Sigmoid colon (tissue), 6 donors: ENCODE measurements at regions not wholly inside any gene's neighbourhood (a gene's known extent, or its start where the extent isn't known, plus 50 kb on each side); places are given as distances from the start of the nearest gene placed in this dataset.

Experiments used
- DNase-seq: peaks from one replicate; pipeline ENCODE4 v3.0.0-alpha.2; 2019
- H3K27ac ChIP-seq, 4 donors: fragments of 200-600 bp; sonication (generic); one replicate each; pipeline ENCODE4 v1.5.1; 2016 to 2019; ENCODE audit warnings: mild to moderate bottlenecking in 1 of 4
- H3K27me3 ChIP-seq, 3 donors: fragments of 200-600 bp; sonication (generic); one replicate each; pipeline ENCODE4 v1.5.1; 2019; ENCODE audit warnings: mild to moderate bottlenecking in 1 of 3
- H3K36me3 ChIP-seq, 4 donors: fragments of 200-600 bp; sonication (generic); one replicate each; pipeline ENCODE4 v1.5.1; 2016 to 2019
- H3K4me1 ChIP-seq, 4 donors: fragments of 200-600 bp; sonication (generic); one replicate each; pipeline ENCODE4 v1.5.1; 2017 to 2019
- H3K4me3 ChIP-seq, 4 donors: fragments of 200-600 bp; sonication (generic); one replicate each; pipeline ENCODE4 v1.5.1; 2017 to 2019; ENCODE audit warnings: mild to moderate bottlenecking in 2 of 4, moderate library complexity in 1 of 4
- H3K9me3 ChIP-seq, 4 donors: fragments of 200-600 bp in 3 of 4; sonication (generic) in 3 of 4; one replicate each; pipeline versions ENCODE4 v1.5.1 to v1.6.1; 2013 to 2019
- CTCF ChIP-seq, 4 experiments: fragments of 450-650 bp in 3 of 4; fragments of 200-600 bp in 1 of 4; IDR thresholded peaks; one replicate each; pipeline ENCODE4 v1.5.1; 2016 to 2019; ENCODE audit warnings: antibody characterized with exemption in 4 of 4, mild to moderate bottlenecking in 3 of 4, moderate library complexity in 2 of 4
- EP300 ChIP-seq, 4 donors: sonication (generic); formaldehyde crosslinking; IDR thresholded peaks; one replicate each; pipeline ENCODE4 v1.6.1; 2017; ENCODE audit warnings: antibody characterized with exemption in 4 of 4
- POLR2A ChIP-seq, 2 donors: fragments of 450-650 bp; IDR thresholded peaks; one replicate each; pipeline ENCODE4 v1.6.1; 2016; ENCODE audit warnings: antibody characterized with exemption in 2 of 2, mild to moderate bottlenecking in 2 of 2, moderate library complexity in 2 of 2
- POLR2AphosphoS5 ChIP-seq, 4 donors: sonication (generic); formaldehyde crosslinking; IDR thresholded peaks; one replicate each; pipeline ENCODE4 v1.6.1; 2017; ENCODE audit warnings: antibody characterized with exemption in 4 of 4
- WGBS, 2 donors: extraction: QIAGEN DNeasy Blood & Tissue Kit; methylation state at CpG; one replicate each; pipeline ENCODE4 v1.1.7; 2013; 5-methylcytosine and 5-hydroxymethylcytosine counted together
- intact Hi-C: fragments of 100-400 bp; cut with DNase I; formaldehyde crosslinking; loops from one replicate; pipeline ENCODE4 v1.15.1; 2023
- donor health status: healthy with polysubstance abuse.
- donor health status: healthy.

- Histone ChIP-seq H3K27ac (no peak overlapping the region), H3K36me3 (no peaks in the 10 kb centered on the region), H3K9me3 (peaks cover 0 to 9% (median 0%) of the 10 kb centered on the region in 4 donors), H3K27me3 (peaks cover 0 to 7% (median 0%) of the 10 kb centered on the region in 3 donors), H3K4me3 (no peak overlapping the region), H3K4me1 (no peaks in the 10 kb centered on the region)
- 83 to 90% methylated on average over 11 of the region's 11 CpGs for WGBS, 2 donors
- no peak for DNase-seq
- intact Hi-C loops, result no loop called here
- TF ChIP-seq EP300 (IDR thresholded peaks at IDR 0.05) (no peak), POLR2AphosphoS5 (IDR thresholded peaks at IDR 0.05) (no peak), POLR2A (IDR thresholded peaks at IDR 0.05) (no peak), CTCF (IDR thresholded peaks at IDR 0.05) (no peak)
Measured at GRCh38 chr2:3951131-3951954, 248.0 kb downstream of the DCDC2C start.

GRCh38 chr2:3952866-3953516 is 249.6 kb downstream of the DCDC2C start:
- TF ChIP-seq CTCF (IDR thresholded peaks at IDR 0.05) (no peak), EP300 (IDR thresholded peaks at IDR 0.05) (no peak), POLR2A (IDR thresholded peaks at IDR 0.05) (no peak), POLR2AphosphoS5 (IDR thresholded peaks at IDR 0.05) (no peak)

GRCh38 chr2:3954261-3954660 is 250.9 kb downstream of the DCDC2C start:
- no peak for DNase-seq
- H3K4me1 ChIP-seq, result no peaks in the 10 kb centered on the region
- no peak for TF ChIP-seq EP300 (IDR thresholded peaks at IDR 0.05)
- no peak for TF ChIP-seq POLR2AphosphoS5 (IDR thresholded peaks at IDR 0.05)
- TF ChIP-seq POLR2A (IDR thresholded peaks at IDR 0.05), result no peak
- no peak for TF ChIP-seq CTCF (IDR thresholded peaks at IDR 0.05)
- no peaks in the 10 kb centered on the region for H3K36me3 ChIP-seq
- intact Hi-C loops, result no loop called here
- no peaks in the 10 kb centered on the region for H3K27me3 ChIP-seq
- peaks cover 0 to 9% (median 0%) of the 10 kb centered on the region in 4 donors for H3K9me3 ChIP-seq
- WGBS, 2 donors, result 75% methylated on average over 5 of the region's 5 CpGs
- H3K4me3 ChIP-seq, result no peak overlapping the region
- no peak overlapping the region for H3K27ac ChIP-seq

More at GRCh38 chr2:3952866-3953516, 249.6 kb downstream of the DCDC2C start:
- Histone ChIP-seq H3K27ac (no peak overlapping the region), H3K36me3 (no peaks in the 10 kb centered on the region), H3K4me1 (no peaks in the 10 kb centered on the region), H3K9me3 (peaks cover 0 to 9% (median 0%) of the 10 kb centered on the region in 4 donors), H3K4me3 (no peak overlapping the region), H3K27me3 (peaks cover 0 to 7% (median 0%) of the 10 kb centered on the region in 3 donors)
- no peak for DNase-seq
- WGBS, 2 donors, result 88 to 89% methylated on average over 12 of the region's 12 CpGs
- intact Hi-C loops, result no loop called here

GRCh38 chr2:3956406-3956805 is 253.0 kb downstream of the DCDC2C start:
- H3K9me3 ChIP-seq, result no peaks in the 10 kb centered on the region
- H3K27me3 ChIP-seq, result no peaks in the 10 kb centered on the region
- no peak for DNase-seq
- 71 to 73% methylated on average over 8 of the region's 8 CpGs for WGBS, 2 donors
- intact Hi-C loops, result no loop called here
- no peak overlapping the region for H3K27ac ChIP-seq
- TF ChIP-seq POLR2AphosphoS5 (IDR thresholded peaks at IDR 0.05), result no peak
- TF ChIP-seq EP300 (IDR thresholded peaks at IDR 0.05), result no peak
- no peak for TF ChIP-seq POLR2A (IDR thresholded peaks at IDR 0.05)
- no peak for TF ChIP-seq CTCF (IDR thresholded peaks at IDR 0.05)
- H3K4me3 ChIP-seq, result no peak overlapping the region
- no peaks in the 10 kb centered on the region for H3K4me1 ChIP-seq
- no peaks in the 10 kb centered on the region for H3K36me3 ChIP-seq
